Transverse colon (tissue), 3 donors: ENCODE measurements at regions not wholly inside any gene's neighbourhood (a gene's known extent, or its start where the extent isn't known, plus 50 kb on each side); places are given as distances from the start of the nearest gene placed in this dataset.

ENCODE experiments used
- CTCF ChIP-seq, 5 experiments: fragments of 200-600 bp in 3 of 5; fragments of 450-650 bp in 2 of 5; sonication (generic) in 3 of 5; IDR thresholded peaks; 1 replicate in 2 of 5; 2 replicates in 3 of 5; pipeline ENCODE4 v1.5.1; 2016 to 2017; ENCODE audit warnings: antibody characterized with exemption in 5 of 5, inconsistent platforms in 3 of 5, mild to moderate bottlenecking in 2 of 5, moderate library complexity in 1 of 5
- EP300 ChIP-seq: sonication (generic); formaldehyde crosslinking; IDR thresholded peaks from one replicate; pipeline ENCODE4 v1.6.1; 2017; ENCODE audit warnings: antibody characterized with exemption, low read depth
- POLR2A ChIP-seq: fragments of 450-650 bp; IDR thresholded peaks from one replicate; pipeline ENCODE4 v1.6.1; 2016; ENCODE audit warnings: antibody characterized with exemption, mild to moderate bottlenecking, moderate library complexity

- no peak for TF ChIP-seq CTCF (IDR thresholded peaks at IDR 0.05)
- no peak for TF ChIP-seq EP300
- TF ChIP-seq POLR2A: no peak
Observed at GRCh38 chr4:156377036-156377710, 423.5 kb upstream of the CTSO start.
